ENCODE measurements at regions not wholly inside any gene's neighbourhood (a gene's known extent, or its start where the extent isn't known, plus 50 kb on each side); places are given as distances from the start of the nearest gene placed in this dataset.

GRCh38 chr22:47240116-47240515 lies 477.7 kb downstream of the TBC1D22A start:
- TF ChIP-seq CTCF (IDR thresholded peaks at IDR 0.05; ENCODE audit: insufficient read depth, low read length, poor library complexity, severe bottlenecking) (no peak), EZH2phosphoT487 (conservative IDR thresholded peaks at IDR 0.05; ENCODE audit: low read length) (no peak)
